Liver (tissue), 8 donors: ENCODE measurements at regions not wholly inside any gene's neighbourhood (a gene's known extent, or its start where the extent isn't known, plus 50 kb on each side); places are given as distances from the start of the nearest gene placed in this dataset.

ENCODE experiments used
- DNase-seq: peaks from one replicate; pipeline ENCODE4 v3.0.0-alpha.2; 2017; ENCODE audit warnings: low spot score
- H3K27ac ChIP-seq, 2 donors: one replicate each; pipeline ENCODE4 v1.7.0; 2013; ENCODE audit warnings: inconsistent platforms in 2 of 2, low read length in 2 of 2, control low read depth in 1 of 2, low read depth in 1 of 2, mild to moderate bottlenecking in 1 of 2
- H3K27me3 ChIP-seq, 4 donors: one replicate each; pipeline versions ENCODE4 v1.6.1 to v1.7.0; 2013; ENCODE audit warnings: low read length in 3 of 4, inconsistent platforms in 1 of 4, mild to moderate bottlenecking in 1 of 4, moderate library complexity in 1 of 4; ENCODE audit not compliant: control insufficient read depth in 4 of 4, insufficient read depth in 4 of 4
- H3K36me3 ChIP-seq, 4 donors: one replicate each; pipeline versions ENCODE4 v1.6.1 to v1.7.0; 2013; ENCODE audit warnings: low read length in 3 of 4, mild to moderate bottlenecking in 3 of 4, low read depth in 1 of 4, moderate library complexity in 1 of 4; ENCODE audit not compliant: control insufficient read depth in 4 of 4, insufficient read depth in 3 of 4
- H3K4me1 ChIP-seq, 4 donors: one replicate each; pipeline versions ENCODE4 v1.6.1 to v1.7.0; 2013; ENCODE audit warnings: low read length in 3 of 4, mild to moderate bottlenecking in 3 of 4, moderate library complexity in 1 of 4; ENCODE audit not compliant: control insufficient read depth in 4 of 4, insufficient read depth in 4 of 4
- H3K4me3 ChIP-seq, 3 donors: one replicate each; pipeline versions ENCODE4 v1.6.1 to v1.7.0; 2013; ENCODE audit warnings: low read length in 3 of 3, control low read depth in 1 of 3, low read depth in 1 of 3, mild to moderate bottlenecking in 1 of 3
- H3K9ac ChIP-seq, 2 donors: one replicate each; pipeline ENCODE4 v1.7.0; 2013; ENCODE audit warnings: low read length in 2 of 2, mild to moderate bottlenecking in 2 of 2, moderate library complexity in 2 of 2, control low read depth in 1 of 2, low read depth in 1 of 2
- H3K9me3 ChIP-seq, 4 donors: one replicate each; pipeline versions ENCODE4 v1.6.1 to v1.7.0; 2013; ENCODE audit warnings: low read length in 3 of 4; ENCODE audit not compliant: control insufficient read depth in 4 of 4
- FOXA1 ChIP-seq: IDR thresholded peaks from 2 replicates; pipeline ENCODE4 v1.6.1; 2016; ENCODE audit warnings: antibody characterized with exemption
- FOXA2 ChIP-seq: IDR thresholded peaks from 2 replicates; pipeline ENCODE4 v1.6.1; 2016; ENCODE audit warnings: antibody characterized with exemption
- GABPA ChIP-seq, 2 donors: IDR thresholded peaks in 1 of 2; conservative IDR thresholded peaks in 1 of 2; 2 replicates each; pipeline ENCODE4 v1.6.1; 2016; ENCODE audit warnings: antibody characterized with exemption in 2 of 2, mild to moderate bottlenecking in 1 of 2, moderate library complexity in 1 of 2
- HNF4G ChIP-seq: IDR thresholded peaks from 2 replicates; pipeline ENCODE4 v1.6.1; 2016; ENCODE audit warnings: antibody characterized with exemption
- JUND ChIP-seq, 2 donors: IDR thresholded peaks; 2 replicates each; pipeline ENCODE4 v1.6.1; 2016; ENCODE audit warnings: antibody characterized with exemption in 2 of 2
- RAD21 ChIP-seq, 2 donors: IDR thresholded peaks; 2 replicates each; pipeline ENCODE4 v1.6.1; 2016; ENCODE audit warnings: antibody characterized with exemption in 2 of 2, mild to moderate bottlenecking in 2 of 2
- RXRA ChIP-seq, 2 donors: IDR thresholded peaks; 2 replicates each; pipeline ENCODE4 v1.6.1; 2017 to 2018; ENCODE audit warnings: antibody characterized with exemption in 2 of 2, mild to moderate bottlenecking in 1 of 2
- SP1 ChIP-seq: IDR thresholded peaks from 2 replicates; pipeline ENCODE4 v1.6.1; 2018; ENCODE audit warnings: antibody characterized with exemption, mild to moderate bottlenecking
- TAF1 ChIP-seq: conservative IDR thresholded peaks from 2 replicates; pipeline ENCODE4 v1.6.1; 2016; ENCODE audit warnings: antibody characterized with exemption, mild to moderate bottlenecking
- YY1 ChIP-seq: IDR thresholded peaks from 2 replicates; pipeline ENCODE4 v1.6.1; 2016; ENCODE audit warnings: antibody characterized with exemption, mild to moderate bottlenecking
- ZBTB33 ChIP-seq: IDR thresholded peaks from 2 replicates; pipeline ENCODE4 v1.6.1; 2016; ENCODE audit warnings: antibody characterized with exemption
- WGBS: extraction: QIAGEN DNeasy Blood & Tissue Kit; methylation state at CpG from one replicate; pipeline ENCODE4 v1.1.7; 2013; 5-methylcytosine and 5-hydroxymethylcytosine counted together
- TF ChIP-seq, protein P1 (sequence below): IDR thresholded peaks from 2 replicates; pipeline ENCODE4 v1.6.1; 2016; ENCODE audit warnings: antibody characterized with exemption
- TF ChIP-seq, protein P2 (sequence below): fragments of 150-350 bp; IDR thresholded peaks from 2 replicates; pipeline ENCODE4 v1.5.1; 2017; ENCODE audit warnings: improper control_type of control experiment, low read depth, low read length; ENCODE audit not compliant: missing input control
- TF ChIP-seq, protein P3 (sequence below): IDR thresholded peaks from 2 replicates; pipeline ENCODE4 v1.6.1; 2016; ENCODE audit warnings: antibody characterized with exemption
- donor health status: healthy.
- donor health status: healthy.
- donor health status: healthy.
- donor health status: healthy.
- donor health status: healthy.

- TF ChIP-seq GABPA (IDR thresholded peaks at IDR 0.05 in 1 of 2, conservative IDR thresholded peaks at IDR 0.05 in 1 of 2) (no peak), FOXA2 (no peak), SP1 (no peak), ZBTB33 (no peak), RAD21 (IDR thresholded peaks at IDR 0.05) (no peak), YY1 (no peak), RXRA (IDR thresholded peaks at IDR 0.05) (no peak), HNF4G (no peak)
- TF ChIP-seq, protein P1, sequence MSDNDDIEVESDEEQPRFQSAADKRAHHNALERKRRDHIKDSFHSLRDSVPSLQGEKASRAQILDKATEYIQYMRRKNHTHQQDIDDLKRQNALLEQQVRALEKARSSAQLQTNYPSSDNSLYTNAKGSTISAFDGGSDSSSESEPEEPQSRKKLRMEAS: no peak
- TF ChIP-seq, protein P2, sequence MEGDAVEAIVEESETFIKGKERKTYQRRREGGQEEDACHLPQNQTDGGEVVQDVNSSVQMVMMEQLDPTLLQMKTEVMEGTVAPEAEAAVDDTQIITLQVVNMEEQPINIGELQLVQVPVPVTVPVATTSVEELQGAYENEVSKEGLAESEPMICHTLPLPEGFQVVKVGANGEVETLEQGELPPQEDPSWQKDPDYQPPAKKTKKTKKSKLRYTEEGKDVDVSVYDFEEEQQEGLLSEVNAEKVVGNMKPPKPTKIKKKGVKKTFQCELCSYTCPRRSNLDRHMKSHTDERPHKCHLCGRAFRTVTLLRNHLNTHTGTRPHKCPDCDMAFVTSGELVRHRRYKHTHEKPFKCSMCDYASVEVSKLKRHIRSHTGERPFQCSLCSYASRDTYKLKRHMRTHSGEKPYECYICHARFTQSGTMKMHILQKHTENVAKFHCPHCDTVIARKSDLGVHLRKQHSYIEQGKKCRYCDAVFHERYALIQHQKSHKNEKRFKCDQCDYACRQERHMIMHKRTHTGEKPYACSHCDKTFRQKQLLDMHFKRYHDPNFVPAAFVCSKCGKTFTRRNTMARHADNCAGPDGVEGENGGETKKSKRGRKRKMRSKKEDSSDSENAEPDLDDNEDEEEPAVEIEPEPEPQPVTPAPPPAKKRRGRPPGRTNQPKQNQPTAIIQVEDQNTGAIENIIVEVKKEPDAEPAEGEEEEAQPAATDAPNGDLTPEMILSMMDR: no peak
- TF ChIP-seq, protein P3, sequence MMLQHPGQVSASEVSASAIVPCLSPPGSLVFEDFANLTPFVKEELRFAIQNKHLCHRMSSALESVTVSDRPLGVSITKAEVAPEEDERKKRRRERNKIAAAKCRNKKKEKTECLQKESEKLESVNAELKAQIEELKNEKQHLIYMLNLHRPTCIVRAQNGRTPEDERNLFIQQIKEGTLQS: no peak
- Histone ChIP-seq H3K9ac (no peak overlapping the region), H3K36me3 (no peaks in the 10 kb centered on the region), H3K27me3 (no peaks in the 10 kb centered on the region), H3K4me3 (no peak overlapping the region), H3K4me1 (peaks cover 0 to 8% (median 5%) of the 10 kb centered on the region in 4 donors), H3K9me3 (no peaks in the 10 kb centered on the region), H3K27ac (no peak overlapping the region)
- DNase-seq: no peak
- 89% methylated on average over 1 of the region's 1 CpG for WGBS
Measured at GRCh38 chr1:58977598-58977997, 193.8 kb upstream of the JUN start.

GRCh38 chr1:58978096-58978495 lies 194.2 kb upstream of the JUN start:
- no peaks in the 10 kb centered on the region for H3K27me3 ChIP-seq
- WGBS: 98% methylated on average over 2 of the region's 2 CpGs
- H3K27ac ChIP-seq: no peak overlapping the region
- TF ChIP-seq SP1: no peak
- TF ChIP-seq RXRA (IDR thresholded peaks at IDR 0.05): no peak
- no peak for TF ChIP-seq YY1
- TF ChIP-seq HNF4G: no peak
- TF ChIP-seq ZBTB33: no peak
- no peak for TF ChIP-seq GABPA (IDR thresholded peaks at IDR 0.05 in 1 of 2, conservative IDR thresholded peaks at IDR 0.05 in 1 of 2)
- no peaks in the 10 kb centered on the region for H3K9me3 ChIP-seq
- H3K36me3 ChIP-seq: no peaks in the 10 kb centered on the region
- H3K9ac ChIP-seq: no peak overlapping the region
- H3K4me3 ChIP-seq: no peak overlapping the region
- peaks cover 0 to 12% (median 9%) of the 10 kb centered on the region in 4 donors for H3K4me1 ChIP-seq
- DNase-seq: no peak

DNA sequence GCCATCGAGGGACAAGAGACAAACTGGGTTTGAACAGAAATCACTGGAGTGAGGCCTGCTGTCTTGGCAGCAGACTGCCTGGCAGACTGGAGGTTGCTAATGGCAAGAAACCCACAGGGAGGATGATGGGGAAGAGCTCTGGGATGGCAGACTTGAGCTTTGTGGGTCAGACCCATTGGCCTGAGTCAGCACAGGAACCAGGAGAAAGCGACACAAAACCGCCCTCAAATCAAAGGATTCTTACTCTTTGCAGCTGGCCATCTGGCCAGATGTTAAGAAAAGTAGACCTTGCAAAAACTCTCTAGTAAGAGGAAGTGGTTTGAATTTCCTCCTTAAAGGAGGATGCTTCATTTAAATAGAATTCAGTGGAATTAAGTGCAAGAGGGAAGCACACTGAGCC lies 195.2 kb upstream of the JUN start:
- H3K4me3 ChIP-seq: no peak overlapping the region
- H3K36me3 ChIP-seq: no peaks in the 10 kb centered on the region
- H3K9me3 ChIP-seq: no peaks in the 10 kb centered on the region
- DNase-seq: no peak
- H3K4me1 ChIP-seq: peaks cover 0 to 19% (median 13%) of the 10 kb centered on the region in 4 donors
- no peak overlapping the region for H3K9ac ChIP-seq
- no peak overlapping the region for H3K27ac ChIP-seq
- H3K27me3 ChIP-seq: no peaks in the 10 kb centered on the region
- WGBS: 87% methylated on average over 3 of the region's 3 CpGs
- TF ChIP-seq, protein P2: no peak
- no peak for TF ChIP-seq HNF4G
- TF ChIP-seq JUND (IDR thresholded peaks at IDR 0.05): no peak
- TF ChIP-seq TAF1: no peak
- TF ChIP-seq FOXA1: no peak
- TF ChIP-seq, protein P3: no peak
- TF ChIP-seq FOXA2: no peak
- TF ChIP-seq RAD21 (IDR thresholded peaks at IDR 0.05): no peak
- no peak for TF ChIP-seq ZBTB33
